Adrenal gland (tissue), 9 donors: ENCODE measurements at regions not wholly inside any gene's neighbourhood (a gene's known extent, or its start where the extent isn't known, plus 50 kb on each side); places are given as distances from the start of the nearest gene placed in this dataset.

Source experiments
- DNase-seq, 7 donors: peaks; one replicate each; pipeline ENCODE4 v3.0.0-alpha.2; 2019 to 2020
- H3K27ac ChIP-seq, 5 donors: fragments of 200-600 bp; sonication (generic) in 4 of 5; 1 replicate in 3 of 5; 2 replicates in 2 of 5; pipeline versions ENCODE4 v1.5.1 to v1.8.0; 2016 to 2020; ENCODE audit warnings: mild to moderate bottlenecking in 1 of 5
- H3K27me3 ChIP-seq: fragments of 200-600 bp; 2 replicates; pipeline ENCODE4 v1.8.0; 2021
- H3K36me3 ChIP-seq, 2 donors: fragments of 200-600 bp; replicated peaks in 1 of 2; 1 replicate in 1 of 2; 2 replicates in 1 of 2; pipeline versions ENCODE4 v1.5.1 to v1.8.0; 2018 to 2022
- H3K4me1 ChIP-seq, 2 donors: fragments of 200-600 bp; replicated peaks in 1 of 2; 1 replicate in 1 of 2; 2 replicates in 1 of 2; pipeline versions ENCODE4 v1.5.1 to v1.8.0; 2018 to 2021
- H3K4me3 ChIP-seq, 4 donors: fragments of 200-600 bp; sonication (generic) in 3 of 4; one replicate each; pipeline ENCODE4 v1.5.1; 2016 to 2018
- H3K9me3 ChIP-seq, 3 donors: fragments of 200-600 bp; sonication (generic) in 1 of 3; replicated peaks in 1 of 3; 1 replicate in 2 of 3; 2 replicates in 1 of 3; pipeline versions ENCODE4 v1.5.1 to v1.8.0; 2016 to 2021
- POLR2A ChIP-seq, 2 donors: fragments of 450-650 bp; IDR thresholded peaks; one replicate each; pipeline ENCODE4 v1.6.1; 2017; ENCODE audit warnings: antibody characterized with exemption in 2 of 2, mild to moderate bottlenecking in 2 of 2, moderate library complexity in 1 of 2
- WGBS, 4 donors: extraction: QIAGEN DNeasy Blood & Tissue Kit in 2 of 4; methylation state at CpG; one replicate each; pipeline versions ENCODE4 v1.1.5 to v1.1.7; 2013 to 2017; 5-methylcytosine and 5-hydroxymethylcytosine counted together
- intact Hi-C, 2 donors: fragments of 100-400 bp; cut with DNase I; formaldehyde crosslinking; loops; one replicate each; pipeline versions ENCODE4 v1.14.1 to v1.15.0; 2022 to 2023
- TF ChIP-seq, protein P1 (sequence below), 6 experiments: fragments of 450-650 bp in 4 of 6; fragments of 200-600 bp in 2 of 6; sonication (generic) in 1 of 6; IDR thresholded peaks; 1 replicate in 5 of 6; 2 replicates in 1 of 6; pipeline versions ENCODE4 v1.5.1 to v1.8.0; 2016 to 2021; ENCODE audit warnings: antibody characterized with exemption in 6 of 6, mild to moderate bottlenecking in 2 of 6, moderate library complexity in 1 of 6
- donor health status: healthy with polysubstance abuse.
- donor health status: Bipolar disorder and iron deficiency.
- donor health status: DM: yes; HTN: yes; CAD: no.
- donor health status: DM: no; HTN: no; CAD: no.
- donor health status: DM: no; HTN: no; CAD: no.

DNA sequence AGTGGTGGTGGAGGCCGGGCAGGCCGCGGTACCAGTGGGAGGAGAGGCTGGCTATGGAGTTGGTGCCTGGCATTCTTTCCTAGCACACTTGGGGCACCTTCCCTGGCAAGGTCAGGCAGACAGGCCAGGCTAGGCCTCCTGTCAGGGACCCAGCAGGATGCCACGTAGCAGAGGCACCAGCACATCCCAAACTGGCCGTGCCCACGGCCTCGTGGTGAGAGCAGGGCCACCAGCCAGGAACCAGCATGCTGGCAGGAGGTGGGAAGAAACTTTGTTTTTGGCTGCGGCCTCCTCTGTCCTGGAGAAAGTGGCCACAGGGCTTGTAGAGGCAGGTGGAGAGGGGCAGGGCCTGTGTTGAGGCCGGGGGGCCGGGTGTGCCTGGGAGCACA is 57.6 kb upstream of the CBFA2T3 start:
- Histone ChIP-seq H3K36me3 (no peaks in the 10 kb centered on the region), H3K9me3 (no peaks in the 10 kb centered on the region), H3K27ac (no peak overlapping the region), H3K27me3 (peaks cover 24% of the 10 kb centered on the region), H3K4me3 (no peak overlapping the region), H3K4me1 (no peaks in the 10 kb centered on the region)
- DNase-seq = no peak
- WGBS, 4 donors = 10 to 71% (median 56%) methylated on average over 3 to 10 of the region's 10 CpGs
- TF ChIP-seq POLR2A (IDR thresholded peaks at IDR 0.05) = no peak
- TF ChIP-seq, protein P1, sequence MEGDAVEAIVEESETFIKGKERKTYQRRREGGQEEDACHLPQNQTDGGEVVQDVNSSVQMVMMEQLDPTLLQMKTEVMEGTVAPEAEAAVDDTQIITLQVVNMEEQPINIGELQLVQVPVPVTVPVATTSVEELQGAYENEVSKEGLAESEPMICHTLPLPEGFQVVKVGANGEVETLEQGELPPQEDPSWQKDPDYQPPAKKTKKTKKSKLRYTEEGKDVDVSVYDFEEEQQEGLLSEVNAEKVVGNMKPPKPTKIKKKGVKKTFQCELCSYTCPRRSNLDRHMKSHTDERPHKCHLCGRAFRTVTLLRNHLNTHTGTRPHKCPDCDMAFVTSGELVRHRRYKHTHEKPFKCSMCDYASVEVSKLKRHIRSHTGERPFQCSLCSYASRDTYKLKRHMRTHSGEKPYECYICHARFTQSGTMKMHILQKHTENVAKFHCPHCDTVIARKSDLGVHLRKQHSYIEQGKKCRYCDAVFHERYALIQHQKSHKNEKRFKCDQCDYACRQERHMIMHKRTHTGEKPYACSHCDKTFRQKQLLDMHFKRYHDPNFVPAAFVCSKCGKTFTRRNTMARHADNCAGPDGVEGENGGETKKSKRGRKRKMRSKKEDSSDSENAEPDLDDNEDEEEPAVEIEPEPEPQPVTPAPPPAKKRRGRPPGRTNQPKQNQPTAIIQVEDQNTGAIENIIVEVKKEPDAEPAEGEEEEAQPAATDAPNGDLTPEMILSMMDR (IDR thresholded peaks at IDR 0.05) = no peak
- intact Hi-C loops = no loop called here

GRCh38 chr16:89034971-89035668 is 58.1 kb upstream of the CBFA2T3 start:
- Histone ChIP-seq H3K9me3 (no peaks in the 10 kb centered on the region), H3K27me3 (peaks cover 27% of the 10 kb centered on the region), H3K36me3 (no peaks in the 10 kb centered on the region), H3K4me1 (no peaks in the 10 kb centered on the region), H3K4me3 (no peak overlapping the region), H3K27ac (no peak overlapping the region)
- DNase-seq = no peak
- 50 to 53% (median 51%) methylated on average over 19 to 23 of the region's 23 CpGs for WGBS, 4 donors
- no peak for TF ChIP-seq POLR2A (IDR thresholded peaks at IDR 0.05)
- TF ChIP-seq, protein P1 (IDR thresholded peaks at IDR 0.05) = no peak
- intact Hi-C loops = no loop called here

- no peak for DNase-seq
- intact Hi-C loops = no loop called here
- Histone ChIP-seq H3K9me3 (no peaks in the 10 kb centered on the region), H3K4me3 (no peak overlapping the region), H3K36me3 (no peaks in the 10 kb centered on the region), H3K27ac (no peak overlapping the region), H3K4me1 (no peaks in the 10 kb centered on the region), H3K27me3 (peaks cover 27% of the 10 kb centered on the region)
- 55 to 71% (median 63%) methylated on average over 15 to 22 of the region's 22 CpGs for WGBS, 4 donors
- no peak for TF ChIP-seq POLR2A (IDR thresholded peaks at IDR 0.05)
- TF ChIP-seq, protein P1 (IDR thresholded peaks at IDR 0.05) = no peak
These were observed 57.7 kb upstream of the ACSF3 start for GRCh38 chr16:89035669-89036570.

DNA sequence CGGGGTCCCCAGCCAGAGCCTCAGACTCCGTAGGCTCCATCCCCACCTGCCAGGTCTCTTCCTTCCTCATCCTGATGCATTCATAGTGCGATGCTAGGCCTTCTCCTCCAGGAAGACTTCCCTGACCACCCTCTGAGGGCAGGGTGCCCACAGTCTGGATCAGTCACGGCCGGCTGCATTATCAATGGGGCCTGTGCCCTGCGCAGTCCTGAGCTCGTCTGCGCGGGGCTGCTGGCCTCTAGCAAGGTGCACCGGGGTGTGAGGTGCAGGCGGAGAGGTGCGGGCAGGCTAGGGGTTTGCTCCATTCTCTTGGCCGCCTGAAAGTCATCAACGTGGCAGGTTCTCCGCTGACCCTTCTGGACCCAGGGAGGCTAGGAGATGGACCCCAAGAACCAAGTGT is 56.9 kb upstream of the ACSF3 start:
- Histone ChIP-seq H3K27ac (no peak overlapping the region), H3K36me3 (no peaks in the 10 kb centered on the region), H3K27me3 (peaks cover 27% of the 10 kb centered on the region), H3K9me3 (no peaks in the 10 kb centered on the region), H3K4me3 (no peak overlapping the region), H3K4me1 (no peaks in the 10 kb centered on the region)
- no peak for DNase-seq
- TF ChIP-seq, protein P1 (IDR thresholded peaks at IDR 0.05) = no peak
- no peak for TF ChIP-seq POLR2A (IDR thresholded peaks at IDR 0.05)
- WGBS, 4 donors = 70 to 79% (median 76%) methylated on average over 6 to 15 of the region's 15 CpGs
- intact Hi-C loops = no loop called here
